ENCODE measurements at regions not wholly inside any gene's neighbourhood (a gene's known extent, or its start where the extent isn't known, plus 50 kb on each side); places are given as distances from the start of the nearest gene placed in this dataset.

DNA sequence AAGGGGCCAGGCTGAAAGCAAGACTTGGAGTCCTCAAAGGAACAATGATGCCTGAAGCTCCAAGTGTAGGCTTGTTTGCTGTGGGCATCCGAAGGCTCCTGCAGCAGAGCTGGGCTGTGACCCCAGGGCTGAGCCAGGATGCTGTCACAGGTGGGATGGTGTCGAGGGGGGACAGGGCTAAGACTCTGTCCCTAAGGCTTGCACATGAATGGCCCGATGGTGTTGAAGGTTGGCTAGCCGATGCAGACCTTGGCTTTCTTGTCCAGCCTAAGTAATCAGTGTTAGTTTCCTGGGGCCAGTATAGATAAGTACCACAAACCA is 251.0 kb downstream of the NDUFA10 start:
- no peaks in the 10 kb centered on the region for H3K27me3 ChIP-seq
- no peak overlapping the region for H3K27ac ChIP-seq
- no peaks in the 10 kb centered on the region for H3K4me1 ChIP-seq
- TF ChIP-seq, protein P1, sequence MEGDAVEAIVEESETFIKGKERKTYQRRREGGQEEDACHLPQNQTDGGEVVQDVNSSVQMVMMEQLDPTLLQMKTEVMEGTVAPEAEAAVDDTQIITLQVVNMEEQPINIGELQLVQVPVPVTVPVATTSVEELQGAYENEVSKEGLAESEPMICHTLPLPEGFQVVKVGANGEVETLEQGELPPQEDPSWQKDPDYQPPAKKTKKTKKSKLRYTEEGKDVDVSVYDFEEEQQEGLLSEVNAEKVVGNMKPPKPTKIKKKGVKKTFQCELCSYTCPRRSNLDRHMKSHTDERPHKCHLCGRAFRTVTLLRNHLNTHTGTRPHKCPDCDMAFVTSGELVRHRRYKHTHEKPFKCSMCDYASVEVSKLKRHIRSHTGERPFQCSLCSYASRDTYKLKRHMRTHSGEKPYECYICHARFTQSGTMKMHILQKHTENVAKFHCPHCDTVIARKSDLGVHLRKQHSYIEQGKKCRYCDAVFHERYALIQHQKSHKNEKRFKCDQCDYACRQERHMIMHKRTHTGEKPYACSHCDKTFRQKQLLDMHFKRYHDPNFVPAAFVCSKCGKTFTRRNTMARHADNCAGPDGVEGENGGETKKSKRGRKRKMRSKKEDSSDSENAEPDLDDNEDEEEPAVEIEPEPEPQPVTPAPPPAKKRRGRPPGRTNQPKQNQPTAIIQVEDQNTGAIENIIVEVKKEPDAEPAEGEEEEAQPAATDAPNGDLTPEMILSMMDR (IDR thresholded peaks at IDR 0.05), result no peak
- no peak for TF ChIP-seq POLR2A (IDR thresholded peaks at IDR 0.05)
- H3K36me3 ChIP-seq (ENCODE audit: low read depth, missing control alignments), result no peaks in the 10 kb centered on the region
- intact Hi-C loops (cut with DNase I; ENCODE audit: low total_unique reads), result no loop called here
- WGBS, 2 donors, result 74 to 92% methylated on average over 4 of the region's 4 CpGs
- no peak for DNase-seq
- H3K4me3 ChIP-seq, result no peak overlapping the region
- no peaks in the 10 kb centered on the region for H3K9me3 ChIP-seq

DNA sequence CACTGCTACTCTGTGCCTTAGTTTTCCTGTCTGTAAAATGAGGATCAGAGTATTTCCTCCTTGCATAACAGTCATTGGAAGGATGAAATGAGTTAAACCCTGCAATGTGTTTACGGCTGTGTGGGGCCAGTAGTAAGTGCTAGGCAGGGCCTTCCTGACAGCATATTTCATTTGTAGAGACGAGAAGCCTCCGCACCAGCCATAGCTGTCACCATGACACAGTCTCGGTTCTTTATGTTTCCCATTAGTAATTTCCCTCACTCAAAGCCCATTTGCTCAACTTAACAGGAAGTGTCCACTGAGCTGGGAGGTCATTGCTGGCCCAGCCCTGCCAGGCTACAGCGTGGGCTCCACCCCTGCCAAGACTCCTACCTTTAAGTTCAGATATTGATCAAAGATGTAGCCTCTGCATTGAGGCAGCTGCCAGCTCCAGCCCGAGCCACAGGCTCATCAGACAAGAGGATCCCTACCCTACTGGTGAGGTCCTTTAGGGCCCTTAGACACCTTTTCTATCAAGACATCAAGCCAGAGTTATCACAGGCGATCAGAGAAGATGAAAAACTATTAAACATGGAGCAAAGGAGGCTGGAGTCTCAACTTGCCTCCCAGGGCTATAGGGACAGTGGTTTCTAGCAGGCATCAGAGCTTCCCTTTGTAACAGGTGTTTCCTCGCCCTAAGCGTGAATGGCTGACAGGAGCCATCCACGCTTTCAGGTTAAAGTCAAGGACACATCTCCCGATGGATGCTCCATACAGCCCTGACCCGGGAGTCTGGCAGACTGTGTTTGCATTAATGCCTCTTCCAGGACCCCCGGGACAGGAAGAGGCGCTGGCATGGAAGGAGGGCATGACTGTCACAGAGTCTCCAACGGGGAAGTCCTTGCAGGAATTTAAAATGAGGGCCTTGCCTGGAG is 251.7 kb downstream of the NDUFA10 start:
- no peaks in the 10 kb centered on the region for H3K27me3 ChIP-seq
- TF ChIP-seq, protein P1 (IDR thresholded peaks at IDR 0.05), result no peak
- no peak for TF ChIP-seq POLR2A (IDR thresholded peaks at IDR 0.05)
- H3K4me1 ChIP-seq, result no peaks in the 10 kb centered on the region
- no peak overlapping the region for H3K27ac ChIP-seq
- 89 to 91% methylated on average over 15 of the region's 15 CpGs for WGBS, 2 donors
- DNase-seq, result no peak
- no peak overlapping the region for H3K4me3 ChIP-seq
- intact Hi-C loops (cut with DNase I; ENCODE audit: low total_unique reads), result no loop called here
- no peaks in the 10 kb centered on the region for H3K36me3 ChIP-seq (ENCODE audit: low read depth, missing control alignments)
- H3K9me3 ChIP-seq, result no peaks in the 10 kb centered on the region

DNA sequence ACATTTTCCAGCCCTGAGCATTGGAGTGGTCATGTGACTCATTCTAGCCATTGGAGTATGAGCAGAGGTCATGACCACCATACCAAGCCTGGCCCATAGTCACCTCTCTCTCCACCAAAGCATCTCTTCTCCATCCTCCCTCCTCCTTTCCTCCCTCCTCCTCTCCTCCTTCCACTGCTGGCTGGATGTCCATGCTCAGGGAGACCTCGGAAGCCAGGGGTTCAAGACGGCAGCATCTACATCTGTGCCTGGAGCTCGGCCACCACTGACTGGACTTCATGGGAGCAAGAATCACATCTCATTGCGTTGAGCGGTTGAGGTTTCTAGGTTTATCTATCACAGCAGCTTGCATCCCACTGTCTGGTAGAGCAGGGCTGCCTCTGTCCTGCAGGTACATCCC is 252.4 kb downstream of the NDUFA10 start:
- intact Hi-C loops (cut with DNase I; ENCODE audit: low total_unique reads), result no loop called here
- no peak overlapping the region for H3K4me3 ChIP-seq
- H3K4me1 ChIP-seq, result no peaks in the 10 kb centered on the region
- 93 to 98% methylated on average over 5 of the region's 5 CpGs for WGBS, 2 donors
- no peak overlapping the region for H3K27ac ChIP-seq
- no peaks in the 10 kb centered on the region for H3K27me3 ChIP-seq
- TF ChIP-seq, protein P1 (IDR thresholded peaks at IDR 0.05), result no peak
- no peak for TF ChIP-seq POLR2A (IDR thresholded peaks at IDR 0.05)
- no peaks in the 10 kb centered on the region for H3K36me3 ChIP-seq (ENCODE audit: low read depth, missing control alignments)
- no peak for DNase-seq
- H3K9me3 ChIP-seq, result no peaks in the 10 kb centered on the region

DNA sequence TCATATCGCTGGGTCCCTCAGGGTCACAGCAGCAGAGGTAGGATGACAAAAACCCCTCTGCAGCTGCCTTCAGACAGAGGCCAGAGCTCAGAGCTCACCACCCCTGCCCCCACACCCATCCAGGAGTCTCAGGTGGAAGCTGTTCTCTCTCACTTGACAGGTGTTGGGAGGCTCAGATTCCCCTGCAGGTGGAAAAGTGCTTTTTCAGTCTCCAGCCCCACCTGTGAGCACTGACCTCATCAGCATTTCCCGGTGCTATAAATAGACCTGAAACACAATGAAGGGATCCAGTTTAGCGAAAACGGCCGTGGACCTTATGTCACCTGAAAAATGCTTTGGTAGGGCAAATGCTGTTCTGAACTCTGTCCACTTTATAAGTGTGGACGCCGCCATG is 254.9 kb downstream of the NDUFA10 start:
- TF ChIP-seq, protein P1 (IDR thresholded peaks at IDR 0.05), result no peak
- no peak for TF ChIP-seq POLR2A (IDR thresholded peaks at IDR 0.05)
- Histone ChIP-seq H3K4me3 (no peak overlapping the region), H3K36me3 (ENCODE audit: low read depth, missing control alignments) (no peaks in the 10 kb centered on the region), H3K9me3 (no peaks in the 10 kb centered on the region), H3K27me3 (no peaks in the 10 kb centered on the region), H3K4me1 (no peaks in the 10 kb centered on the region), H3K27ac (no peak overlapping the region)
- no peak for DNase-seq
- WGBS, 2 donors, result 90 to 92% methylated on average over 7 of the region's 7 CpGs
- intact Hi-C loops (cut with DNase I; ENCODE audit: low total_unique reads), result no loop called here

All from testis (tissue), 2 donors.